Loucy (cell line): ENCODE measurements at regions not wholly inside any gene's neighbourhood (a gene's known extent, or its start where the extent isn't known, plus 50 kb on each side); places are given as distances from the start of the nearest gene placed in this dataset.

Experiments
- H2AFZ ChIP-seq: fragments of 200-600 bp; sonication (generic); 2 replicates; pipeline ENCODE4 v1.6.0; 2016; ENCODE audit warnings: antibody characterized with exemption, mild to moderate bottlenecking, low read length, moderate library complexity
- H3F3A ChIP-seq: fragments of 200-600 bp; 2 replicates; pipeline ENCODE4 v1.6.0; 2016; ENCODE audit warnings: antibody characterized with exemption, low read depth, mild to moderate bottlenecking
- H3K27me3 ChIP-seq: fragments of 200-600 bp; sonication (generic); 2 replicates; pipeline ENCODE4 v1.6.1; 2014; ENCODE audit warnings: low read length, mild to moderate bottlenecking; ENCODE audit not compliant: insufficient read depth, poor library complexity, severe bottlenecking
- H3K36me3 ChIP-seq: fragments of 200-600 bp; sonication (generic); 2 replicates; pipeline ENCODE4 v1.6.1; 2016; ENCODE audit warnings: low read length; ENCODE audit not compliant: insufficient read depth
- H3K4me1 ChIP-seq: fragments of 200-600 bp; sonication (generic); 2 replicates; pipeline ENCODE4 v1.5.1; 2014; ENCODE audit warnings: low read length, mild to moderate bottlenecking; ENCODE audit not compliant: insufficient read depth, poor library complexity, severe bottlenecking
- H3K4me2 ChIP-seq: fragments of 200-600 bp; sonication (generic); 2 replicates; pipeline ENCODE4 v1.6.0; 2014; ENCODE audit warnings: antibody characterized with exemption, low read length, low read depth, mild to moderate bottlenecking; ENCODE audit not compliant: poor library complexity, severe bottlenecking
- H3K4me3 ChIP-seq: fragments of 200-600 bp; sonication (generic); 2 replicates; pipeline ENCODE4 v1.5.1; 2014; ENCODE audit warnings: low read length, mild to moderate bottlenecking, mixed read lengths; ENCODE audit not compliant: poor library complexity, severe bottlenecking
- H3K79me2 ChIP-seq: fragments of 200-600 bp; sonication (generic); 2 replicates; pipeline ENCODE4 v1.6.1; 2014; ENCODE audit warnings: low read length; ENCODE audit not compliant: insufficient read depth
- H3K9ac ChIP-seq: fragments of 200-600 bp; sonication (generic); 2 replicates; pipeline ENCODE4 v1.6.0; 2014; ENCODE audit warnings: mild to moderate bottlenecking, low read depth, low read length, moderate library complexity; ENCODE audit not compliant: poor library complexity, severe bottlenecking
- H3K9me2 ChIP-seq: fragments of 200-600 bp; sonication (generic); replicated peaks from 2 replicates; pipeline ENCODE4 v1.6.1; 2016; ENCODE audit warnings: low read depth, low read length, mixed read lengths
- H3K9me3 ChIP-seq: fragments of 200-600 bp; sonication (generic); 2 replicates; pipeline ENCODE4 v1.6.1; 2014; ENCODE audit warnings: mild to moderate bottlenecking, antibody characterized with exemption, low read length, low read depth; ENCODE audit not compliant: insufficient read depth
- H4K20me1 ChIP-seq: fragments of 200-600 bp; sonication (generic); 2 replicates; pipeline ENCODE4 v1.6.0; 2014; ENCODE audit warnings: antibody characterized with exemption, low read length, mild to moderate bottlenecking; ENCODE audit not compliant: insufficient read depth, poor library complexity, severe bottlenecking
- CTCF ChIP-seq: fragments of 200-600 bp; sonication (generic); conservative IDR thresholded peaks from 2 replicates; pipeline ENCODE4 v1.5.1; 2014; ENCODE audit warnings: mild to moderate bottlenecking, antibody characterized with exemption, low read length
- EZH2phosphoT487 ChIP-seq: fragments of 200-600 bp; IDR thresholded peaks from 2 replicates; pipeline ENCODE4 v1.6.1; 2018; ENCODE audit warnings: antibody characterized with exemption, mild to moderate bottlenecking, moderate library complexity, borderline replicate concordance

DNA sequence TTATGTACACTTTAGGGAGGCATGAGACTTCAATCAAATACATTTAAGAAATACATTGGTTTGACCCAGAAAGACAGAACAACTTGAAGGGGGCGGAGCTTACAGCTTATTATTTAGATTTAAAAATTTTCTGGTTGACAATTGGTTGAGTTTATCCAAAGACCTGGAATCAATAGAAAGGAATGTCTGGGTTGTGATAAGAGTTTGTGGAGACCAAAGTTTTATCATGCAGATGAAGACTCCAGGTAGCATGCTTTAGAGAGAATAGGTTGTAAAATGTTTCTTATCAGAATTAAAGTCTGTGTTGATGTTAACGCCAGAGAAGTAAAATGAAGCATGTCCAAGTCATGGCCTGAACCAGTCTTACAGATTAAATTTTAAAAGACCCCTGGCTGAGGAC, 757.8 kb upstream of the ADGRB3 start:
- Histone ChIP-seq H3K79me2 (no peaks in the 10 kb centered on the region), H3K36me3 (no peaks in the 10 kb centered on the region), H3K4me2 (no peak overlapping the region), H3F3A (no peaks in the 10 kb centered on the region), H3K9me2 (no peaks in the 10 kb centered on the region), H3K9ac (no peak overlapping the region), H3K4me3 (no peak overlapping the region), H3K27me3 (no peaks in the 10 kb centered on the region), H2AFZ (no peak overlapping the region), H4K20me1 (no peaks in the 10 kb centered on the region), H3K4me1 (no peaks in the 10 kb centered on the region), H3K9me3 (no peaks in the 10 kb centered on the region; the same call in 1 of the 2 replicates)
- TF ChIP-seq EZH2phosphoT487 = no peak
- TF ChIP-seq CTCF = no peak

GRCh38 chr6:67875877-67876383, 759.2 kb upstream of the ADGRB3 start:
- no peaks in the 10 kb centered on the region for H3K36me3 ChIP-seq
- H3K9me2 ChIP-seq = no peaks in the 10 kb centered on the region
- H3K27me3 ChIP-seq = no peaks in the 10 kb centered on the region
- no peaks in the 10 kb centered on the region for H3F3A ChIP-seq
- TF ChIP-seq CTCF = no peak
- no peak for TF ChIP-seq EZH2phosphoT487
- H3K4me3 ChIP-seq = no peak overlapping the region
- no peak overlapping the region for H3K9ac ChIP-seq
- H3K4me1 ChIP-seq = no peaks in the 10 kb centered on the region
- H3K4me2 ChIP-seq = no peak overlapping the region
- H3K9me3 ChIP-seq = no peaks in the 10 kb centered on the region
- no peaks in the 10 kb centered on the region for H3K79me2 ChIP-seq
- no peaks in the 10 kb centered on the region for H4K20me1 ChIP-seq
- no peak overlapping the region for H2AFZ ChIP-seq

- Histone ChIP-seq H3K79me2 (no peaks in the 10 kb centered on the region), H3K36me3 (no peaks in the 10 kb centered on the region), H3K27me3 (no peaks in the 10 kb centered on the region), H3K4me1 (no peaks in the 10 kb centered on the region), H3K4me2 (no peak overlapping the region), H3K4me3 (no peak overlapping the region), H3K9me3 (peaks cover 3% of the 10 kb centered on the region; the same call in 1 of the 2 replicates), H3K9me2 (no peaks in the 10 kb centered on the region), H3K9ac (no peak overlapping the region), H2AFZ (no peak overlapping the region), H4K20me1 (no peaks in the 10 kb centered on the region), H3F3A (no peaks in the 10 kb centered on the region)
- TF ChIP-seq EZH2phosphoT487 (no peak), CTCF (no peak)
Measured at GRCh38 chr6:67870321-67870720, 764.8 kb upstream of the ADGRB3 start.
